IMR-90 (cell line): ENCODE measurements at regions not wholly inside any gene's neighbourhood (a gene's known extent, or its start where the extent isn't known, plus 50 kb on each side); places are given as distances from the start of the nearest gene placed in this dataset.

Source experiments
- ATAC-seq: fragments of 200-7000 bp; cut with Tn5 transposase; 2 replicates; pipeline ENCODE4 v1.9.1; 2020; ENCODE audit warnings: low read depth, mild to moderate bottlenecking, moderate library complexity
- BruUV-seq: library from RNA; stranded (reverse); fragments of 400-500 nt; replicated peaks from 2 replicates; lab custom pipeline; 2021; lab: Mats Ljungman, UMichigan
- CTCF ChIA-PET: fragments of 300-600 bp; formaldehyde crosslinking; extraction: SDS; loops from one replicate; lab custom pipeline; 2021; ENCODE audit warnings: antibody characterized with exemption; lab: Yijun Ruan, JAX
- POLR2A ChIA-PET: fragments of 300-600 bp; sonication (Branson Sonifier 250); formaldehyde crosslinking; loops from one replicate; lab custom pipeline; 2022; ENCODE audit warnings: antibody characterized with exemption; ENCODE audit not compliant: unreplicated experiment; lab: Charles Lee
- DNase-seq: peaks from one replicate; pipeline ENCODE4 v3.0.0; 2013
- H2AFZ ChIP-seq: replicated peaks from 2 replicates; pipeline ENCODE3; 2013; ENCODE audit warnings: low read length, mild to moderate bottlenecking; ENCODE audit not compliant: poor library complexity
- H2AK5ac ChIP-seq: 2 replicates; pipeline ENCODE4 v1.6.1; 2013; ENCODE audit warnings: low read depth, low read length, inconsistent platforms
- H2AK9ac ChIP-seq: replicated peaks from 2 replicates; pipeline ENCODE3; 2013; ENCODE audit warnings: mild to moderate bottlenecking, low read depth, low read length, moderate library complexity; ENCODE audit not compliant: poor library complexity
- H2BK120ac ChIP-seq: 2 replicates; pipeline ENCODE4 v1.6.1; 2013; ENCODE audit warnings: low read depth, low read length, inconsistent platforms
- H2BK15ac ChIP-seq: 3 replicates; pipeline ENCODE4 v1.6.1; 2013; ENCODE audit warnings: low read depth, low read length, inconsistent platforms
- H2BK20ac ChIP-seq: 2 replicates; pipeline ENCODE4 v1.6.1; 2013; ENCODE audit warnings: low read depth, mild to moderate bottlenecking, inconsistent platforms, low read length, moderate library complexity
- H2BK5ac ChIP-seq: 2 replicates; pipeline ENCODE4 v1.6.1; 2013; ENCODE audit warnings: mild to moderate bottlenecking, low read depth, low read length, inconsistent platforms; ENCODE audit not compliant: poor library complexity, severe bottlenecking
- H3K14ac ChIP-seq: replicated peaks from 2 replicates; pipeline ENCODE4 v1.6.1; 2013; ENCODE audit warnings: low read depth, low read length, inconsistent platforms
- H3K18ac ChIP-seq: 2 replicates; pipeline ENCODE4 v1.6.1; 2013; ENCODE audit warnings: low read depth, low read length, control low read depth
- H3K23ac ChIP-seq: 2 replicates; pipeline ENCODE4 v1.6.1; 2013; ENCODE audit warnings: low read depth, low read length, inconsistent platforms
- H3K27ac ChIP-seq: 2 replicates; pipeline ENCODE4 v1.5.1; 2013; ENCODE audit warnings: mild to moderate bottlenecking, control low read depth, low read length; ENCODE audit not compliant: insufficient read depth
- H3K27me3 ChIP-seq: 2 replicates; pipeline ENCODE4 v1.6.1; 2013; ENCODE audit warnings: low read length; ENCODE audit not compliant: control insufficient read depth, insufficient read depth
- H3K36me3 ChIP-seq: 2 replicates; pipeline ENCODE4 v1.6.1; 2013; ENCODE audit warnings: low read length, mixed read lengths; ENCODE audit not compliant: control insufficient read depth, insufficient read depth
- H3K4ac ChIP-seq: 2 replicates; pipeline ENCODE4 v1.6.1; 2013; ENCODE audit warnings: low read depth, low read length, inconsistent platforms
- H3K4me1 ChIP-seq: 2 replicates; pipeline ENCODE4 v1.6.1; 2013; ENCODE audit warnings: low read length, mixed read lengths; ENCODE audit not compliant: control insufficient read depth, insufficient read depth
- H3K4me2 ChIP-seq: 2 replicates; pipeline ENCODE4 v1.6.1; 2013; ENCODE audit warnings: low read depth, mild to moderate bottlenecking, control low read depth, low read length, moderate library complexity
- H3K4me3 ChIP-seq: 2 replicates; pipeline ENCODE4 v1.5.1; 2013; ENCODE audit warnings: low read depth, mild to moderate bottlenecking, control low read depth, low read length, moderate library complexity; ENCODE audit not compliant: insufficient read depth
- H3K56ac ChIP-seq: 2 replicates; pipeline ENCODE4 v1.6.1; 2013; ENCODE audit warnings: low read length, inconsistent platforms; ENCODE audit not compliant: insufficient read depth; ENCODE audit errors: extremely low read depth
- H3K79me1 ChIP-seq, 2 experiments: 2 replicates each; pipeline ENCODE4 v1.6.1; 2013; ENCODE audit warnings: low read length in 2 of 2, inconsistent platforms in 1 of 2, low read depth in 1 of 2
- H3K9ac ChIP-seq: 2 replicates; pipeline ENCODE4 v1.6.1; 2013; ENCODE audit warnings: low read depth, low read length, control low read depth
- H3K9me1 ChIP-seq: 2 replicates; pipeline ENCODE4 v1.6.1; 2013; ENCODE audit warnings: low read length, inconsistent platforms; ENCODE audit not compliant: insufficient read depth
- H3K9me3 ChIP-seq: 2 replicates; pipeline ENCODE4 v1.6.1; 2013; ENCODE audit warnings: low read length; ENCODE audit not compliant: control insufficient read depth, insufficient read depth
- H4K20me1 ChIP-seq: 2 replicates; pipeline ENCODE4 v1.6.1; 2013; ENCODE audit warnings: low read length, inconsistent platforms; ENCODE audit not compliant: insufficient read depth
- H4K5ac ChIP-seq: 2 replicates; pipeline ENCODE4 v1.6.1; 2013; ENCODE audit warnings: mild to moderate bottlenecking, low read depth, low read length, control low read depth
- H4K8ac ChIP-seq, 2 experiments: 2 replicates each; pipeline ENCODE4 v1.6.1; 2013; ENCODE audit warnings: low read depth in 2 of 2, low read length in 2 of 2, control low read depth in 1 of 2, inconsistent platforms in 1 of 2
- H4K91ac ChIP-seq: 2 replicates; pipeline ENCODE4 v1.6.1; 2013; ENCODE audit warnings: low read depth, low read length, inconsistent platforms; ENCODE audit not compliant: insufficient read depth
- FOS ChIP-seq: fragments of 150-350 bp; IDR thresholded peaks from 2 replicates; pipeline ENCODE4 v1.6.1; 2016; ENCODE audit warnings: low read depth, low read length
- MAFK ChIP-seq: IDR thresholded peaks from 2 replicates; pipeline ENCODE4 v1.6.1; 2012; ENCODE audit warnings: low read depth, low read length, improper control_type of control experiment
- NFE2L2 ChIP-seq: fragments of 150-350 bp; IDR thresholded peaks from 2 replicates; pipeline ENCODE4 v1.6.1; 2016; ENCODE audit warnings: low read depth, mild to moderate bottlenecking, low read length
- dilution Hi-C: fragments of 300-500 bp; cut with HindIII; formaldehyde crosslinking; loops from one replicate; pipeline ENCODE4 v1.14.3; 2018; ENCODE audit warnings: low sequenced_read_pairs; ENCODE audit not compliant: unreplicated experiment
- in situ Hi-C: fragments of 300-500 bp; cut with MboI; formaldehyde crosslinking; loops from 3 replicates; pipeline ENCODE4 v1.14.3; 2019; ENCODE audit warnings: low sequenced_read_pairs, inconsistent platforms, mixed read lengths
- intact Hi-C: fragments of 100-400 bp; cut with micrococcal nuclease; formaldehyde crosslinking; loops from 2 replicates; pipeline ENCODE4 v1.10.0; 2022
- TF ChIP-seq, protein P1 (sequence below): fragments of 150-350 bp; IDR thresholded peaks from 2 replicates; pipeline ENCODE4 v1.6.1; 2016; ENCODE audit warnings: low read depth, mild to moderate bottlenecking, low read length, moderate library complexity, borderline replicate concordance
- TF ChIP-seq, protein P2 (sequence below): fragments of 150-350 bp; IDR thresholded peaks from 2 replicates; pipeline ENCODE4 v1.6.1; 2017; ENCODE audit warnings: mild to moderate bottlenecking, antibody characterized with exemption, low read length, low read depth

DNA sequence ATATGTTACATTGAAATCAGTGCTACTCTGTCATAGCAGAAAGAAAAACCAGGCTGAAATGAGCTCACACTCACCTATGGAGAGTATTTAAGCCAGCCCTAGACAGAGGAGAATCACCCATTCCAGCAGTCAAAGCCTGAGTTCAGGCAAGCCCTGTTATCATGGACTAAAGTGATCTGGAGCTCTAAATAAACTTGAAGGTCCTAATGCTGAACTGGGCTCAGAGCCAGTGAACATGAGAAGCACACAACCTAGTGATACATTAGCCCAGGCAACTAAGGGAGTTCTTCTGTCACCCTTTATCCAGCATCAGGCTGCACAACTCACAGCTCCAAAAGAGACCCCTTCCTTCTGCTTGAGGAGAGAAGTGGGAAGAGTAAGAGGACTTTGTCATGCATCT lies 425.0 kb downstream of the COL12A1 start:
- H3K9ac ChIP-seq, result no peak overlapping the region
- H3K4me3 ChIP-seq, result no peak overlapping the region
- H3K36me3 ChIP-seq, result no peaks in the 10 kb centered on the region
- H2AK9ac ChIP-seq, result no peak overlapping the region
- no peaks in the 10 kb centered on the region for H3K27me3 ChIP-seq
- in situ Hi-C loops (no loop called here), dilution Hi-C loops (no loop called here), intact Hi-C loops (no loop called here)
- H3K4me1 ChIP-seq, result no peaks in the 10 kb centered on the region
- H2BK20ac ChIP-seq, result no peak overlapping the region
- H3K56ac ChIP-seq, result no peak overlapping the region
- H3K27ac ChIP-seq, result no peak overlapping the region
- H3K18ac ChIP-seq, result no peak overlapping the region
- ATAC-seq (peak; percentile 61), DNase-seq (peak; percentile 63)
- H4K20me1 ChIP-seq, result no peaks in the 10 kb centered on the region
- ChIA-PET POLR2A (no interaction called here), CTCF (no interaction called here)
- H2BK120ac ChIP-seq, result no peak overlapping the region
- H4K91ac ChIP-seq, result no peak overlapping the region
- no peak overlapping the region for H3K4ac ChIP-seq
- no peak overlapping the region for H3K14ac ChIP-seq
- no peak overlapping the region for H3K4me2 ChIP-seq
- no peak overlapping the region for H4K5ac ChIP-seq
- no peak overlapping the region for H3K23ac ChIP-seq
- TF ChIP-seq, protein P1, sequence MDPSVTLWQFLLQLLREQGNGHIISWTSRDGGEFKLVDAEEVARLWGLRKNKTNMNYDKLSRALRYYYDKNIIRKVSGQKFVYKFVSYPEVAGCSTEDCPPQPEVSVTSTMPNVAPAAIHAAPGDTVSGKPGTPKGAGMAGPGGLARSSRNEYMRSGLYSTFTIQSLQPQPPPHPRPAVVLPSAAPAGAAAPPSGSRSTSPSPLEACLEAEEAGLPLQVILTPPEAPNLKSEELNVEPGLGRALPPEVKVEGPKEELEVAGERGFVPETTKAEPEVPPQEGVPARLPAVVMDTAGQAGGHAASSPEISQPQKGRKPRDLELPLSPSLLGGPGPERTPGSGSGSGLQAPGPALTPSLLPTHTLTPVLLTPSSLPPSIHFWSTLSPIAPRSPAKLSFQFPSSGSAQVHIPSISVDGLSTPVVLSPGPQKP, result no peak
- TF ChIP-seq, protein P2, sequence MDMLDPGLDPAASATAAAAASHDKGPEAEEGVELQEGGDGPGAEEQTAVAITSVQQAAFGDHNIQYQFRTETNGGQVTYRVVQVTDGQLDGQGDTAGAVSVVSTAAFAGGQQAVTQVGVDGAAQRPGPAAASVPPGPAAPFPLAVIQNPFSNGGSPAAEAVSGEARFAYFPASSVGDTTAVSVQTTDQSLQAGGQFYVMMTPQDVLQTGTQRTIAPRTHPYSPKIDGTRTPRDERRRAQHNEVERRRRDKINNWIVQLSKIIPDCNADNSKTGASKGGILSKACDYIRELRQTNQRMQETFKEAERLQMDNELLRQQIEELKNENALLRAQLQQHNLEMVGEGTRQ, result no peak
- no peak for TF ChIP-seq FOS
- no peak for TF ChIP-seq NFE2L2
- TF ChIP-seq MAFK, result no peak
- H3K9me1 ChIP-seq, result no peaks in the 10 kb centered on the region
- no TSS peak for BruUV-seq
- no peaks in the 10 kb centered on the region for H3K79me1 ChIP-seq
- no peak overlapping the region for H2BK5ac ChIP-seq
- H4K8ac ChIP-seq, result no peak overlapping the region
- H2AK5ac ChIP-seq, result no peak overlapping the region
- H2BK15ac ChIP-seq, result no peak overlapping the region
- H3K9me3 ChIP-seq, result no peaks in the 10 kb centered on the region
- no peak overlapping the region for H2AFZ ChIP-seq
